Fibroblast of villous mesenchyme (primary cell): ENCODE measurements at regions not wholly inside any gene's neighbourhood (a gene's known extent, or its start where the extent isn't known, plus 50 kb on each side); places are given as distances from the start of the nearest gene placed in this dataset.
A peak's percentile ranks its signal among the peaks of the same experiment; 100 is the strongest.

Experiments
- DNase-seq: peaks from one replicate; pipeline ENCODE4 v3.0.0-alpha.2; 2010; ENCODE audit warnings: low read depth
- H3K4me3 ChIP-seq: 2 replicates; pipeline ENCODE4 v1.5.1; 2011; ENCODE audit warnings: low read depth, mild to moderate bottlenecking, low read length
- TF ChIP-seq, protein P1 (sequence below): IDR thresholded peaks from 2 replicates; pipeline ENCODE4 v1.5.1; 2012; ENCODE audit warnings: low read depth, mild to moderate bottlenecking, low read length; ENCODE audit not compliant: insufficient read depth

DNA sequence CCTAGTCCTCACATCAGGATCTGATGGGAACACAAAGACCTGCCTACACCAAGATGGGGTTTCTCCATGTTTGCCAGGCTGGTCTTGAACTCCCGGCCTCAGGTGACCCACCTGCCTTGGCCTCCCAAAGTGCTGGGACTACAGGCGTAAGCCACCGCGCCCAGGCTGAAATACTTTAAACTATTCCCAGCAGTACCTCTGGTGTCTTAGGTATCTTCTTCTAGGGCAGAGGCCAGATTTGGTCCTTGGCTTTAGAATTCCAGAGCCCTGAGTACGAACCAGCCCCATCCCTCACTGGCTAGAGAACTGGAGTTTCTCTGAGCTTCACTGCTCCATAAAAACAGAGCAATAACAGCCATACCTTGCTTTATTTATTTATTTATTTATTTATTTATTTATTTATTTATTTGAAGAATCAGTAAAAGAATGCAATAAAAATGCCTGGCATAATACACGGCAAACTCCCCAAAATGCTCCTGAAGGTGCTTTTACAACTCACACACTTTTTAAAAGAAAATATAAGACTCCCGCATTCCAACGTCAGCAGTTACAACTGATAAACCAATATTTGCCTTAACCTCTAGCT is 312.1 kb downstream of the TFAP2C start:
- no peak overlapping the region for H3K4me3 ChIP-seq
- TF ChIP-seq, protein P1, sequence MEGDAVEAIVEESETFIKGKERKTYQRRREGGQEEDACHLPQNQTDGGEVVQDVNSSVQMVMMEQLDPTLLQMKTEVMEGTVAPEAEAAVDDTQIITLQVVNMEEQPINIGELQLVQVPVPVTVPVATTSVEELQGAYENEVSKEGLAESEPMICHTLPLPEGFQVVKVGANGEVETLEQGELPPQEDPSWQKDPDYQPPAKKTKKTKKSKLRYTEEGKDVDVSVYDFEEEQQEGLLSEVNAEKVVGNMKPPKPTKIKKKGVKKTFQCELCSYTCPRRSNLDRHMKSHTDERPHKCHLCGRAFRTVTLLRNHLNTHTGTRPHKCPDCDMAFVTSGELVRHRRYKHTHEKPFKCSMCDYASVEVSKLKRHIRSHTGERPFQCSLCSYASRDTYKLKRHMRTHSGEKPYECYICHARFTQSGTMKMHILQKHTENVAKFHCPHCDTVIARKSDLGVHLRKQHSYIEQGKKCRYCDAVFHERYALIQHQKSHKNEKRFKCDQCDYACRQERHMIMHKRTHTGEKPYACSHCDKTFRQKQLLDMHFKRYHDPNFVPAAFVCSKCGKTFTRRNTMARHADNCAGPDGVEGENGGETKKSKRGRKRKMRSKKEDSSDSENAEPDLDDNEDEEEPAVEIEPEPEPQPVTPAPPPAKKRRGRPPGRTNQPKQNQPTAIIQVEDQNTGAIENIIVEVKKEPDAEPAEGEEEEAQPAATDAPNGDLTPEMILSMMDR, result no peak
- no peak for DNase-seq

DNA sequence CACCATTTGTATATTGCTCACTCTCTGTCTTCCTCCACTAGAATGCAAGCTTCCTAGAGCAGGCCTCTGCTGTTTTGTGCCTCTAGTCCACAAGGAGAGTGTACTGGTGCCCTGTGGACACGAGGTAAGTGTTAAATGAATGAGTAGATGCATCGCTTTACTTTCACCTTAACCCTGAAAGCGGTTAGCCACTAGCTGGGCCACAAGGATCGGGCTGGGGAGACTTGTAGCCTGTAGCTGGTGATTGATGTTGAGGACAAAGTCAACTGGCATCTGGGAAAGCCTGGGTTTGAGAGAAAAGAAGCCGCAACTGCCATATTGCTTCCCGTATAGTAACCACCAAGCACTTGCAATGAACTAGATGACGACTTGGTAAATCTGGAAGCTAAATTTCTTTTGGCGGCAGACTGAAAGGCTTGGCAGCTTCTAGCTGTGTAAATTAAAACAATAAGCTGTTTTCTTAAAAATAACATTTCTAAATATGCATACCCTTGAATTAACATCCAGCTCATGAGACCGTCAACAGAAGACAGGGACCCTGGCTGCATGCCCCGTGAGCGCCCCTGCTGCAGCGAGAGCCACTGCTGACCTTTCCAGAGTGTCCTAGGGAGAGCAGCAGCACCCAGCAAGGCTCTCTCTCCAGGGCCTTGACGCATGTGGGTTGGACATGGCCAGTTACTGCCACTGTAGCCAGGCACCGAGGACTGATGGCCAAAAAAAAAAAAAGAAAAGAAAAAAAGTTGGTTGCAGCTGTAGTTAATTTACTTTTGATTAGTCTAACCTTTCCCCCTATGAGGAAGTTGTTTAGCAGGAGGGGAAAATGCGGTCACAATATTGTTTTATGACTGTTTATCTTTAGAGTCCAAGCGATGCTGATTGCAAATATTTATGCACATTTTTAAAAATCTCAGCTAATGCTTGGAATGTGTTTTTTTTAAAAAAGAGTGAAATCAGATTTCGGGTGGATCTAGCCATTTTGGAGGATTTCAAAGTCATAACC is 315.1 kb downstream of the TFAP2C start:
- DNase-seq, result peak; percentile 52
- H3K4me3 ChIP-seq, result no peak overlapping the region
- TF ChIP-seq, protein P1, result no peak

GRCh38 chr20:56945057-56945456 is 316.0 kb downstream of the TFAP2C start:
- H3K4me3 ChIP-seq, result no peak overlapping the region
- peak; percentile 36 for DNase-seq
- TF ChIP-seq, protein P1, result peak; percentile 24

GRCh38 chr20:56945901-56946300 is 316.8 kb downstream of the TFAP2C start:
- DNase-seq, result no peak
- TF ChIP-seq, protein P1, result no peak
- no peak overlapping the region for H3K4me3 ChIP-seq

GRCh38 chr20:56949318-56949717 is 317.1 kb downstream of the BMP7 start:
- H3K4me3 ChIP-seq, result no peak overlapping the region
- TF ChIP-seq, protein P1, result no peak
- no peak for DNase-seq

DNA sequence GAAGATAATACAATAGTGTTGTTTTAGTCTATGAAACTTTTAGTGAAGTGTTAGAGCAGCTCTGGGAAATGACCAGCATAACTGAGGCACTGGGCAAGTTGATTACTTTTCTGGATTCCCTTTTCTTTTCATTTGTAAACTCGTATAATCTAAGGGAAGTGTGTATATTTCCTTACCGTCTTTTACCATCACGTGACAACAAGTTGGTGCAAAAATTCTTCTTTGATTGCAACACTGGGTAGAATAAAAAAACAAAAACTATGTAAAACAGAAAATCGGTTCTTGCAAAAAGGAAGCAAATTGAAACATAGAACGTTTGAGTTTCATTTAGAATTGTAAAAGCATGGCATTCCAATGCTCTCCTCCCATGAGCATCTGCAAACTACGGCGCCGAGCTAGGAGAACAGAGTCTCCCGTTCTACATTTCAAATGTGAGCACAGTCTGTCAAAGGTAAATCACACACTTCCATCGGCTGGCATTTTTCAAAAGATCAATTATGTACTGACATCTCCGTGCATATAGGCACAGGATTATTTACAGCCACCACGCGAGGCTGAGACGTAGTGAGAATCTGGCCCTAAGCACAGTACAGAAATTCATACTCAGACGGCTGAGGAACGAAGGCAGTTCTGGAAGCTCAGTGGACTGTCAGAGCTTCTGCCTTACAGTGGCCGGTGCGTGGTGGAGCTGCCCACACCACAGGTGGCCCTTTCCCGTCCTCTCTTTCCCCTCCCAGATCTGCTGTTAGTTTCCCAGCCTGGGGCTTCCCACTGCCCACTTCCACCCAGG is 314.0 kb downstream of the BMP7 start:
- no peak for DNase-seq
- H3K4me3 ChIP-seq, result no peak overlapping the region
- TF ChIP-seq, protein P1, result no peak
